PC-3 (cell line): ENCODE measurements at regions not wholly inside any gene's neighbourhood (a gene's known extent, or its start where the extent isn't known, plus 50 kb on each side); places are given as distances from the start of the nearest gene placed in this dataset.

ENCODE experiments used
- ATAC-seq: fragments of 200-7000 bp; cut with Tn5 transposase; 2 replicates; pipeline ENCODE4 v1.9.1; 2020; ENCODE audit warnings: mild to moderate bottlenecking, moderate library complexity
- BruUV-seq: library from RNA; stranded (reverse); fragments of 400-500 nt; replicated peaks from 2 replicates; lab custom pipeline; 2021; lab: Mats Ljungman, UMichigan
- CTCF ChIA-PET: fragments of 300-600 bp; sonication (Branson Sonifier 250); formaldehyde crosslinking; loops from one replicate; lab custom pipeline; 2022; ENCODE audit warnings: antibody characterized with exemption; lab: Charles Lee
- POLR2A ChIA-PET: fragments of 300-600 bp; sonication (Branson Sonifier 250); formaldehyde crosslinking; loops from one replicate; lab custom pipeline; 2022; ENCODE audit warnings: antibody characterized with exemption; ENCODE audit not compliant: unreplicated experiment; lab: Charles Lee
- DNase-seq: peaks from one replicate; pipeline ENCODE4 v3.0.0-alpha.2; 2015
- H2AFZ ChIP-seq: fragments of 300-600 bp; sonication (generic); 2 replicates; pipeline ENCODE4 v1.6.0; 2016; ENCODE audit warnings: antibody characterized with exemption, low read length
- H3F3A ChIP-seq: fragments of 300-600 bp; sonication (generic); one replicate; pipeline ENCODE4 v1.6.0; 2017; ENCODE audit warnings: antibody characterized with exemption, low read length, control low read depth, mild to moderate bottlenecking; ENCODE audit not compliant: unreplicated experiment
- H3K27ac ChIP-seq: fragments of 300-600 bp; sonication (generic); 2 replicates; pipeline ENCODE4 v1.5.1; 2016; ENCODE audit warnings: mild to moderate bottlenecking, low read length
- H3K27me3 ChIP-seq: fragments of 300-600 bp; sonication (generic); 2 replicates; pipeline ENCODE4 v1.6.1; 2016; ENCODE audit warnings: low read length, mixed read lengths
- H3K36me3 ChIP-seq: fragments of 300-600 bp; sonication (generic); 2 replicates; pipeline ENCODE4 v1.6.1; 2016; ENCODE audit warnings: low read depth, mixed run types, low read length, mixed read lengths
- H3K4me1 ChIP-seq: fragments of 300-600 bp; sonication (generic); 2 replicates; pipeline ENCODE4 v1.5.1; 2016; ENCODE audit warnings: low read length; ENCODE audit not compliant: insufficient read depth
- H3K4me2 ChIP-seq: fragments of 300-600 bp; sonication (generic); 2 replicates; pipeline ENCODE4 v1.6.0; 2016; ENCODE audit warnings: low read length
- H3K4me3 ChIP-seq: fragments of 300-600 bp; sonication (generic); 2 replicates; pipeline ENCODE4 v1.5.1; 2016; ENCODE audit warnings: mild to moderate bottlenecking, low read length, mixed read lengths
- H3K79me2 ChIP-seq: fragments of 300-600 bp; sonication (generic); 2 replicates; pipeline ENCODE4 v1.6.1; 2017; ENCODE audit warnings: low read length, mixed read lengths
- H3K9ac ChIP-seq: fragments of 300-600 bp; sonication (generic); 2 replicates; pipeline ENCODE4 v1.6.0; 2016; ENCODE audit warnings: mild to moderate bottlenecking, low read length
- H3K9me2 ChIP-seq: fragments of 300-600 bp; sonication (generic); replicated peaks from 2 replicates; pipeline ENCODE4 v1.6.1; 2016; ENCODE audit warnings: mixed run types, low read length, mixed read lengths
- H3K9me3 ChIP-seq: fragments of 300-600 bp; sonication (generic); 2 replicates; pipeline ENCODE4 v1.6.1; 2016; ENCODE audit warnings: low read length, mixed read lengths
- H4K20me1 ChIP-seq: fragments of 300-600 bp; sonication (generic); 2 replicates; pipeline ENCODE4 v1.6.1; 2016; ENCODE audit warnings: low read length, mixed read lengths
- EZH2 ChIP-seq: fragments of 300-600 bp; sonication (generic); IDR thresholded peaks from one replicate; pipeline ENCODE4 v1.6.1; 2017; ENCODE audit warnings: antibody characterized with exemption, mild to moderate bottlenecking, low read length; ENCODE audit not compliant: unreplicated experiment
- EZH2phosphoT487 ChIP-seq: fragments of 300-600 bp; sonication (generic); IDR thresholded peaks from 2 replicates; pipeline ENCODE4 v1.6.1; 2018; ENCODE audit warnings: mild to moderate bottlenecking, antibody characterized with exemption, low read length, borderline replicate concordance
- intact Hi-C: fragments of 100-400 bp; cut with micrococcal nuclease; formaldehyde crosslinking; loops from 2 replicates; pipeline ENCODE4 v1.9.0; 2023
- TF ChIP-seq, protein P1 (sequence below): fragments of 300-600 bp; sonication (generic); conservative IDR thresholded peaks from 2 replicates; pipeline ENCODE4 v1.5.1; 2017; ENCODE audit warnings: antibody characterized with exemption, low read depth, mild to moderate bottlenecking, low read length

DNA sequence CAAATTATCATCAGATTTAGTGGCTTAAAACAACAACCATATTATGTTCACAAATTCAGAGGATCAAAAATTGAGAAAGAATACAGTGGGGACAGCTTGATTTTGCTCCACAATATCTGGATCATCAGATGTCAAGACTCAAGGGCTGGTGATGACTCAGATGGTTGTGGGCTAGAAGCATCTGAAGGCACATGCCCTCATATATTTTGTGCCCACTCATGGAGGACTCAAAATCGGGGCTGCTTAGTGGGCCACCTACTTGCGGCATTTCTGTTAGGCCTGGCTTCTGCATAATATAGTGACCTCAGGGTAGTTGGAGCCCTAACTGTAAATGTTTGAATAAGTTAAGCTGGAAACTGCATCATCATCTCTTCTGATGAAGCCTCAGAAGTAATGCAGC is 584.5 kb downstream of the SLC16A7 start:
- CTCF ChIA-PET: no interaction called here
- H2AFZ ChIP-seq: no peak overlapping the region
- TF ChIP-seq EZH2phosphoT487 (no peak), EZH2 (no peak)
- TF ChIP-seq, protein P1, sequence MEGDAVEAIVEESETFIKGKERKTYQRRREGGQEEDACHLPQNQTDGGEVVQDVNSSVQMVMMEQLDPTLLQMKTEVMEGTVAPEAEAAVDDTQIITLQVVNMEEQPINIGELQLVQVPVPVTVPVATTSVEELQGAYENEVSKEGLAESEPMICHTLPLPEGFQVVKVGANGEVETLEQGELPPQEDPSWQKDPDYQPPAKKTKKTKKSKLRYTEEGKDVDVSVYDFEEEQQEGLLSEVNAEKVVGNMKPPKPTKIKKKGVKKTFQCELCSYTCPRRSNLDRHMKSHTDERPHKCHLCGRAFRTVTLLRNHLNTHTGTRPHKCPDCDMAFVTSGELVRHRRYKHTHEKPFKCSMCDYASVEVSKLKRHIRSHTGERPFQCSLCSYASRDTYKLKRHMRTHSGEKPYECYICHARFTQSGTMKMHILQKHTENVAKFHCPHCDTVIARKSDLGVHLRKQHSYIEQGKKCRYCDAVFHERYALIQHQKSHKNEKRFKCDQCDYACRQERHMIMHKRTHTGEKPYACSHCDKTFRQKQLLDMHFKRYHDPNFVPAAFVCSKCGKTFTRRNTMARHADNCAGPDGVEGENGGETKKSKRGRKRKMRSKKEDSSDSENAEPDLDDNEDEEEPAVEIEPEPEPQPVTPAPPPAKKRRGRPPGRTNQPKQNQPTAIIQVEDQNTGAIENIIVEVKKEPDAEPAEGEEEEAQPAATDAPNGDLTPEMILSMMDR: no peak
- H3K36me3 ChIP-seq: no peaks in the 10 kb centered on the region
- intact Hi-C loops: no loop called here
- no peaks in the 10 kb centered on the region for H3K9me3 ChIP-seq
- no peak for ATAC-seq
- peaks cover 5% of the 10 kb centered on the region for H3K4me1 ChIP-seq
- H3K79me2 ChIP-seq: no peaks in the 10 kb centered on the region
- H3K9ac ChIP-seq: no peak overlapping the region
- no peak overlapping the region for H3K4me3 ChIP-seq
- H3K27me3 ChIP-seq: no peaks in the 10 kb centered on the region
- no peak for DNase-seq
- POLR2A ChIA-PET: no interaction called here
- no peaks in the 10 kb centered on the region for H4K20me1 ChIP-seq
- no peak overlapping the region for H3K27ac ChIP-seq
- BruUV-seq: no TSS peak
- H3K9me2 ChIP-seq: no peaks in the 10 kb centered on the region
- H3F3A ChIP-seq: no peaks in the 10 kb centered on the region
- no peak overlapping the region for H3K4me2 ChIP-seq

DNA sequence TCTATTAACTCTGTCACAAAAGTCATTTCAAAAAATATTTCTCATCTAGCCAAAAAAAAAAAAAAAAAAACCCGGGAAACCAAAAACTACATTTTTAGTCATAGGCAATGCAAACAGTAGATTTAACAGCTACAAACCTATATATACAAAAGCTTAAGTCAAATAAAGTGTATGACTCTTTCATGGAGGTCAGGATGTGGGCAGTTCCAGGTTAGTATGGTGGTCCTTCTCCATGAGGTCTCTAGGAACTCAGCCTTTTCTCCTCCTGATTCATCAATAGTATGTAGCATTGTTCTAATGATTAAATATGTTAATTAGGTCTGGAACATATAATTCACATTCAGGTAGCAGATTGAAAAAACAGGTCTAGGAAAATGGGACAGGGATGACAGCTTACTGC is 586.5 kb downstream of the SLC16A7 start:
- ChIA-PET POLR2A (no interaction called here), CTCF (interaction anchor here (0.5 kb wide), 1 partner anchor 211 kb away, joined by 4 read pairs; no protein-coding TSS in a partner anchor)
- DNase-seq (peak; percentile 6), ATAC-seq (peak; percentile 71)
- TF ChIP-seq EZH2 (no peak), EZH2phosphoT487 (no peak)
- TF ChIP-seq, protein P1: no peak
- no peaks in the 10 kb centered on the region for H3F3A ChIP-seq
- no peak overlapping the region for H3K4me2 ChIP-seq
- H2AFZ ChIP-seq: no peak overlapping the region
- H3K36me3 ChIP-seq: no peaks in the 10 kb centered on the region
- intact Hi-C loops: no loop called here
- H3K9me3 ChIP-seq: no peaks in the 10 kb centered on the region
- no peaks in the 10 kb centered on the region for H3K9me2 ChIP-seq
- no peak overlapping the region for H3K4me3 ChIP-seq
- H3K79me2 ChIP-seq: no peaks in the 10 kb centered on the region
- no peaks in the 10 kb centered on the region; the same call in 1 of the 2 replicates for H3K4me1 ChIP-seq
- no peak overlapping the region for H3K27ac ChIP-seq
- no TSS peak for BruUV-seq
- H3K27me3 ChIP-seq: no peaks in the 10 kb centered on the region
- no peaks in the 10 kb centered on the region for H4K20me1 ChIP-seq
- no peak overlapping the region for H3K9ac ChIP-seq

DNA sequence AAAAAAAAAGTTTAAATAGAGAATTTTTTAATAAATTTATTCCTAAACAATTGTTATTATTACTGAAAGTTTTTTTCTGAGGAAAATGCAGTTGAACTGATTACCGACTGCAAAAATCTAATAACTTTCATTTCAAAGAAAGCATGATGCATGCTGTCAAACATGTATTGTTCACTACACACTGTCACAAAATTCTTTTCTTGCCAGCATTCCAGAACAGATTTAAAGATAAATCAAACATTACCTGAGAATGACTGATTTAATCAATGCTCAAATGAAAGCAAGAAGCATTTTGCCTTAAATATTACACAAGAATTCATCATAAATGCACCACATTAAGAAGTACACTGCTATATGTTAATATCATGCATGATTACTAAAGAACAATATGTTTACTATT is 588.3 kb downstream of the SLC16A7 start:
- ChIA-PET POLR2A (no interaction called here), CTCF (no interaction called here)
- Histone ChIP-seq H3K4me3 (no peak overlapping the region), H3K4me2 (no peak overlapping the region), H3K9ac (no peak overlapping the region), H3K36me3 (no peaks in the 10 kb centered on the region), H3K27ac (no peak overlapping the region), H3K9me3 (no peaks in the 10 kb centered on the region), H3K9me2 (no peaks in the 10 kb centered on the region), H3K4me1 (no peaks in the 10 kb centered on the region; the same call in 1 of the 2 replicates), H3F3A (no peaks in the 10 kb centered on the region), H2AFZ (no peak overlapping the region), H3K27me3 (no peaks in the 10 kb centered on the region), H3K79me2 (no peaks in the 10 kb centered on the region), H4K20me1 (no peaks in the 10 kb centered on the region)
- ATAC-seq (no peak), DNase-seq (peak; percentile 8)
- TF ChIP-seq EZH2phosphoT487 (no peak), EZH2 (no peak)
- TF ChIP-seq, protein P1: no peak
- BruUV-seq: no TSS peak
- intact Hi-C loops: no loop called here
